IMR-90 (cell line): ENCODE measurements at regions not wholly inside any gene's neighbourhood (a gene's known extent, or its start where the extent isn't known, plus 50 kb on each side); places are given as distances from the start of the nearest gene placed in this dataset.

Experiments used
- ATAC-seq: fragments of 200-7000 bp; cut with Tn5 transposase; 2 replicates; pipeline ENCODE4 v1.9.1; 2020; ENCODE audit warnings: low read depth, mild to moderate bottlenecking, moderate library complexity
- BruUV-seq: library from RNA; stranded (reverse); fragments of 400-500 nt; replicated peaks from 2 replicates; lab custom pipeline; 2021; lab: Mats Ljungman, UMichigan
- CTCF ChIA-PET: fragments of 300-600 bp; formaldehyde crosslinking; extraction: SDS; loops from one replicate; lab custom pipeline; 2021; ENCODE audit warnings: antibody characterized with exemption; lab: Yijun Ruan, JAX
- POLR2A ChIA-PET: fragments of 300-600 bp; sonication (Branson Sonifier 250); formaldehyde crosslinking; loops from one replicate; lab custom pipeline; 2022; ENCODE audit warnings: antibody characterized with exemption; ENCODE audit not compliant: unreplicated experiment; lab: Charles Lee
- DNase-seq: peaks from one replicate; pipeline ENCODE4 v3.0.0; 2013
- H2AFZ ChIP-seq: replicated peaks from 2 replicates; pipeline ENCODE3; 2013; ENCODE audit warnings: low read length, mild to moderate bottlenecking; ENCODE audit not compliant: poor library complexity
- H2AK5ac ChIP-seq: 2 replicates; pipeline ENCODE4 v1.6.1; 2013; ENCODE audit warnings: low read depth, low read length, inconsistent platforms
- H2AK9ac ChIP-seq: replicated peaks from 2 replicates; pipeline ENCODE3; 2013; ENCODE audit warnings: mild to moderate bottlenecking, low read depth, low read length, moderate library complexity; ENCODE audit not compliant: poor library complexity
- H2BK120ac ChIP-seq: 2 replicates; pipeline ENCODE4 v1.6.1; 2013; ENCODE audit warnings: low read depth, low read length, inconsistent platforms
- H2BK15ac ChIP-seq: 3 replicates; pipeline ENCODE4 v1.6.1; 2013; ENCODE audit warnings: low read depth, low read length, inconsistent platforms
- H2BK20ac ChIP-seq: 2 replicates; pipeline ENCODE4 v1.6.1; 2013; ENCODE audit warnings: low read depth, mild to moderate bottlenecking, inconsistent platforms, low read length, moderate library complexity
- H2BK5ac ChIP-seq: 2 replicates; pipeline ENCODE4 v1.6.1; 2013; ENCODE audit warnings: mild to moderate bottlenecking, low read depth, low read length, inconsistent platforms; ENCODE audit not compliant: poor library complexity, severe bottlenecking
- H3K14ac ChIP-seq: replicated peaks from 2 replicates; pipeline ENCODE4 v1.6.1; 2013; ENCODE audit warnings: low read depth, low read length, inconsistent platforms
- H3K18ac ChIP-seq: 2 replicates; pipeline ENCODE4 v1.6.1; 2013; ENCODE audit warnings: low read depth, low read length, control low read depth
- H3K23ac ChIP-seq: 2 replicates; pipeline ENCODE4 v1.6.1; 2013; ENCODE audit warnings: low read depth, low read length, inconsistent platforms
- H3K27ac ChIP-seq: 2 replicates; pipeline ENCODE4 v1.5.1; 2013; ENCODE audit warnings: mild to moderate bottlenecking, control low read depth, low read length; ENCODE audit not compliant: insufficient read depth
- H3K27me3 ChIP-seq: 2 replicates; pipeline ENCODE4 v1.6.1; 2013; ENCODE audit warnings: low read length; ENCODE audit not compliant: control insufficient read depth, insufficient read depth
- H3K36me3 ChIP-seq: 2 replicates; pipeline ENCODE4 v1.6.1; 2013; ENCODE audit warnings: low read length, mixed read lengths; ENCODE audit not compliant: control insufficient read depth, insufficient read depth
- H3K4ac ChIP-seq: 2 replicates; pipeline ENCODE4 v1.6.1; 2013; ENCODE audit warnings: low read depth, low read length, inconsistent platforms
- H3K4me1 ChIP-seq: 2 replicates; pipeline ENCODE4 v1.6.1; 2013; ENCODE audit warnings: low read length, mixed read lengths; ENCODE audit not compliant: control insufficient read depth, insufficient read depth
- H3K4me2 ChIP-seq: 2 replicates; pipeline ENCODE4 v1.6.1; 2013; ENCODE audit warnings: low read depth, mild to moderate bottlenecking, control low read depth, low read length, moderate library complexity
- H3K4me3 ChIP-seq: 2 replicates; pipeline ENCODE4 v1.5.1; 2013; ENCODE audit warnings: low read depth, mild to moderate bottlenecking, control low read depth, low read length, moderate library complexity; ENCODE audit not compliant: insufficient read depth
- H3K56ac ChIP-seq: 2 replicates; pipeline ENCODE4 v1.6.1; 2013; ENCODE audit warnings: low read length, inconsistent platforms; ENCODE audit not compliant: insufficient read depth; ENCODE audit errors: extremely low read depth
- H3K79me1 ChIP-seq, 2 experiments: 2 replicates each; pipeline ENCODE4 v1.6.1; 2013; ENCODE audit warnings: low read length in 2 of 2, inconsistent platforms in 1 of 2, low read depth in 1 of 2
- H3K9ac ChIP-seq: 2 replicates; pipeline ENCODE4 v1.6.1; 2013; ENCODE audit warnings: low read depth, low read length, control low read depth
- H3K9me1 ChIP-seq: 2 replicates; pipeline ENCODE4 v1.6.1; 2013; ENCODE audit warnings: low read length, inconsistent platforms; ENCODE audit not compliant: insufficient read depth
- H3K9me3 ChIP-seq: 2 replicates; pipeline ENCODE4 v1.6.1; 2013; ENCODE audit warnings: low read length; ENCODE audit not compliant: control insufficient read depth, insufficient read depth
- H4K20me1 ChIP-seq: 2 replicates; pipeline ENCODE4 v1.6.1; 2013; ENCODE audit warnings: low read length, inconsistent platforms; ENCODE audit not compliant: insufficient read depth
- H4K5ac ChIP-seq: 2 replicates; pipeline ENCODE4 v1.6.1; 2013; ENCODE audit warnings: mild to moderate bottlenecking, low read depth, low read length, control low read depth
- H4K8ac ChIP-seq, 2 experiments: 2 replicates each; pipeline ENCODE4 v1.6.1; 2013; ENCODE audit warnings: low read depth in 2 of 2, low read length in 2 of 2, control low read depth in 1 of 2, inconsistent platforms in 1 of 2
- H4K91ac ChIP-seq: 2 replicates; pipeline ENCODE4 v1.6.1; 2013; ENCODE audit warnings: low read depth, low read length, inconsistent platforms; ENCODE audit not compliant: insufficient read depth
- FOS ChIP-seq: fragments of 150-350 bp; IDR thresholded peaks from 2 replicates; pipeline ENCODE4 v1.6.1; 2016; ENCODE audit warnings: low read depth, low read length
- MAZ ChIP-seq: IDR thresholded peaks from 2 replicates; pipeline ENCODE4 v1.6.1; 2012; ENCODE audit warnings: low read depth, mild to moderate bottlenecking, low read length, improper control_type of control experiment, moderate library complexity, borderline replicate concordance
- MXI1 ChIP-seq: IDR thresholded peaks from 2 replicates; pipeline ENCODE4 v1.6.1; 2012; ENCODE audit warnings: low read depth, mild to moderate bottlenecking, low read length, moderate library complexity, borderline replicate concordance
- RAD21 ChIP-seq: IDR thresholded peaks from 2 replicates; pipeline ENCODE4 v1.6.1; 2012; ENCODE audit warnings: low read length, improper control_type of control experiment
- RFX5 ChIP-seq: IDR thresholded peaks from 2 replicates; pipeline ENCODE4 v1.8.0; 2012; ENCODE audit warnings: low read depth, mild to moderate bottlenecking, low read length, moderate library complexity
- SMC3 ChIP-seq: fragments of 150-350 bp; IDR thresholded peaks from 2 replicates; pipeline ENCODE4 v1.6.1; 2016; ENCODE audit warnings: low read depth, mild to moderate bottlenecking, antibody characterized with exemption, low read length, moderate library complexity
- USF2 ChIP-seq: fragments of 150-350 bp; IDR thresholded peaks from 2 replicates; pipeline ENCODE4 v1.6.1; 2017; ENCODE audit warnings: mild to moderate bottlenecking, antibody characterized with exemption, low read length, low read depth
- WGBS, 2 experiments: methylation state at CpG; one replicate each; pipeline versions ENCODE4 v1.1.5 to v1.1.7; 2013; ENCODE audit warnings: missing lambda C conversion rate in 2 of 2; ENCODE audit not compliant: insufficient read length in 1 of 2; ENCODE audit errors: extremely low coverage in 2 of 2; 5-methylcytosine and 5-hydroxymethylcytosine counted together
- dilution Hi-C: fragments of 300-500 bp; cut with HindIII; formaldehyde crosslinking; loops from one replicate; pipeline ENCODE4 v1.14.3; 2018; ENCODE audit warnings: low sequenced_read_pairs; ENCODE audit not compliant: unreplicated experiment
- in situ Hi-C: fragments of 300-500 bp; cut with MboI; formaldehyde crosslinking; loops from 3 replicates; pipeline ENCODE4 v1.14.3; 2019; ENCODE audit warnings: low sequenced_read_pairs, inconsistent platforms, mixed read lengths
- intact Hi-C: fragments of 100-400 bp; cut with micrococcal nuclease; formaldehyde crosslinking; loops from 2 replicates; pipeline ENCODE4 v1.10.0; 2022

- no peaks in the 10 kb centered on the region for H3K36me3 ChIP-seq
- no peak overlapping the region for H2BK5ac ChIP-seq
- ATAC-seq (no peak), DNase-seq (no peak)
- H4K91ac ChIP-seq, result no peak overlapping the region
- CTCF ChIA-PET, result no interaction called here
- no peak overlapping the region for H2BK15ac ChIP-seq
- no peak overlapping the region for H3K4ac ChIP-seq
- H3K9me1 ChIP-seq, result no peaks in the 10 kb centered on the region
- WGBS, 2 experiments, result no CpG with 5 or more reads among the region's 3 CpGs
- no peak overlapping the region for H2BK20ac ChIP-seq
- no TSS peak for BruUV-seq
- H3K14ac ChIP-seq, result no peak overlapping the region
- H3K79me1 ChIP-seq, result no peaks in the 10 kb centered on the region
- no peak overlapping the region for H3K56ac ChIP-seq
- in situ Hi-C loops (no loop called here), dilution Hi-C loops (no loop called here), intact Hi-C loops (no loop called here)
- H4K8ac ChIP-seq, result no peak overlapping the region
- H4K5ac ChIP-seq, result no peak overlapping the region
- H2AK9ac ChIP-seq, result no peak overlapping the region
- H3K4me3 ChIP-seq, result no peak overlapping the region
- no peaks in the 10 kb centered on the region for H4K20me1 ChIP-seq
- no peak overlapping the region for H3K9ac ChIP-seq
- no peak overlapping the region for H3K4me2 ChIP-seq
- H3K9me3 ChIP-seq, result no peaks in the 10 kb centered on the region
- H3K4me1 ChIP-seq, result no peaks in the 10 kb centered on the region
- H3K23ac ChIP-seq, result no peak overlapping the region
- POLR2A ChIA-PET, result no interaction called here
- no peak overlapping the region for H3K27ac ChIP-seq
- H2AK5ac ChIP-seq, result no peak overlapping the region
- TF ChIP-seq SMC3, result no peak
- no peak for TF ChIP-seq RFX5
- TF ChIP-seq MAZ, result no peak
- TF ChIP-seq RAD21, result no peak
- TF ChIP-seq FOS, result no peak
- no peak for TF ChIP-seq USF2
- TF ChIP-seq MXI1, result no peak
- no peaks in the 10 kb centered on the region for H3K27me3 ChIP-seq
- no peak overlapping the region for H2BK120ac ChIP-seq
- no peak overlapping the region for H3K18ac ChIP-seq
- no peak overlapping the region for H2AFZ ChIP-seq
These were observed 388.2 kb upstream of the SEMA3A start for GRCh38 chr7:84582747-84583146.
